ENCODE measurements at regions not wholly inside any gene's neighbourhood (a gene's known extent, or its start where the extent isn't known, plus 50 kb on each side); places are given as distances from the start of the nearest gene placed in this dataset.

- no peak for TF ChIP-seq HDGF (IDR thresholded peaks at IDR 0.05; ENCODE audit: borderline replicate concordance)
- no peak for TF ChIP-seq FOXM1 (IDR thresholded peaks at IDR 0.05; ENCODE audit: borderline replicate concordance)
- TF ChIP-seq BHLHE40 (IDR thresholded peaks at IDR 0.05; ENCODE audit: borderline replicate concordance) = no peak
- no peak for TF ChIP-seq SUZ12 (IDR thresholded peaks at IDR 0.05)
- no peak for TF ChIP-seq LEF1 (IDR thresholded peaks at IDR 0.05; ENCODE audit: borderline replicate concordance)
- TF ChIP-seq PKNOX1 (IDR thresholded peaks at IDR 0.05) = no peak
- no peak for TF ChIP-seq NFRKB (IDR thresholded peaks at IDR 0.05)
- TF ChIP-seq TARDBP (IDR thresholded peaks at IDR 0.05) = no peak
Observed at GRCh38 chr21:43294194-43294902, 125.5 kb downstream of the CRYAA start.

Data from HEK293T (cell line).